ENCODE measurements at regions not wholly inside any gene's neighbourhood (a gene's known extent, or its start where the extent isn't known, plus 50 kb on each side); places are given as distances from the start of the nearest gene placed in this dataset.

DNA sequence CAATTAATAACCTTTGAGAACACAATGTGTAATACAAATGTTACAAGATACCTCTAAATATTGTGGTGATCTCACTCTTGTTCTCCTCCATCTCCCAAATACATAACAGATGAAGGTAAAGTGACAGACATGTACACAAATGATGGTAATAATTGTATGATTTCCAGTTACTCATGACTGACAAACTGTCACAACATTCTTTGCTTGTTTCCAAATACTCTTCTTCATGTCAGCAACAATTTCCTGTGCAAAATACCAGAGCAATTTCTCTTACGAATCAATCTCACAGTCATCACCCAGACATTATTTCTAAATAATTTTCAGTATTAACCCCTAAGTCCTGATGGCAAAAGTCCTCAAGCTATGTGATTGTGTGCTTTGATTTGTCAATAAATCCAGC lies 92.9 kb downstream of the RPS12 start:
- Histone ChIP-seq H3K79me1 (ENCODE audit: low read depth in 1 of 2, low read length in 2 of 2) (no peaks in the 10 kb centered on the region), H4K91ac (ENCODE audit: insufficient read depth, low read depth, low read length) (peak overlapping the region; percentile 37; the same call in 1 of the 2 replicates), H2BK20ac (ENCODE audit: low read depth, low read length) (peak overlapping the region; percentile 59), H3K4me3 (ENCODE audit: insufficient read depth, low read depth, low read length) (no peak overlapping the region), H2BK15ac (ENCODE audit: low read depth, low read length) (peak overlapping the region; percentile 57; the same call in 2 of the 3 replicates), H2BK5ac (ENCODE audit: low read depth, low read length, poor library complexity, severe bottlenecking) (peak overlapping the region; percentile 0), H3K4me2 (ENCODE audit: low read depth, low read length) (peak overlapping the region; percentile 38; the same call in 1 of the 2 replicates), H2AFZ (replicated peaks; ENCODE audit: low read length, poor library complexity) (no peak overlapping the region), H3K27ac (ENCODE audit: insufficient read depth, low read length) (no peak overlapping the region), H3K4me1 (ENCODE audit: control insufficient read depth, insufficient read depth, low read length) (peaks cover 8% of the 10 kb centered on the region), H3K27me3 (ENCODE audit: control insufficient read depth, insufficient read depth, low read length) (no peaks in the 10 kb centered on the region), H2BK120ac (ENCODE audit: low read depth, low read length) (peak overlapping the region; percentile 57; the same call in 1 of the 2 replicates), H3K9me1 (ENCODE audit: insufficient read depth, low read length) (peaks cover 7% of the 10 kb centered on the region), H4K20me1 (ENCODE audit: insufficient read depth, low read length) (no peaks in the 10 kb centered on the region), H3K23ac (ENCODE audit: low read depth, low read length) (peak overlapping the region; percentile 36; the same call in 1 of the 2 replicates), H3K56ac (ENCODE audit: extremely low read depth, insufficient read depth, low read length) (no peak overlapping the region), H3K14ac (replicated peaks; ENCODE audit: low read depth, low read length) (peak overlapping the region; percentile 36; the same call in 1 of the 2 replicates), H2AK5ac (ENCODE audit: low read depth, low read length) (peak overlapping the region; percentile 63), H3K36me3 (ENCODE audit: control insufficient read depth, insufficient read depth, low read length) (no peaks in the 10 kb centered on the region), H3K9ac (ENCODE audit: low read depth, low read length) (no peak overlapping the region), H3K4ac (ENCODE audit: low read depth, low read length) (peak overlapping the region; percentile 24; the same call in 1 of the 2 replicates), H4K8ac (ENCODE audit: low read depth in 2 of 2, low read length in 2 of 2) (peak overlapping the region; percentile 17 to 41; a peak in 3 of 4 replicates), H3K18ac (ENCODE audit: low read depth, low read length) (peak overlapping the region; percentile 76; the same call in 1 of the 2 replicates), H3K9me3 (ENCODE audit: control insufficient read depth, insufficient read depth, low read length) (no peaks in the 10 kb centered on the region; the same call in 1 of the 2 replicates), H4K5ac (ENCODE audit: low read depth, low read length) (no peak overlapping the region; the same call in 1 of the 2 replicates), H2AK9ac (replicated peaks; ENCODE audit: low read depth, low read length, poor library complexity) (no peak overlapping the region)
- intact Hi-C loops (cut with micrococcal nuclease) = no loop called here
- ChIA-PET POLR2A (ENCODE audit: unreplicated experiment) (no interaction called here), CTCF (no interaction called here)
- no CpG with 5 or more reads among the region's 1 CpG for WGBS, 2 experiments (ENCODE audit: extremely low coverage in 2 of 2, insufficient read length in 1 of 2)
- in situ Hi-C loops (cut with MboI; ENCODE audit: low sequenced_read_pairs) = no loop called here
- dilution Hi-C loops (cut with HindIII; ENCODE audit: low sequenced_read_pairs, unreplicated experiment) = no loop called here
- BruUV-seq (replicated peaks) = no TSS peak
- ATAC-seq (ENCODE audit: low read depth) = no peak
- peak; percentile 11 for DNase-seq
- TF ChIP-seq, protein P1, sequence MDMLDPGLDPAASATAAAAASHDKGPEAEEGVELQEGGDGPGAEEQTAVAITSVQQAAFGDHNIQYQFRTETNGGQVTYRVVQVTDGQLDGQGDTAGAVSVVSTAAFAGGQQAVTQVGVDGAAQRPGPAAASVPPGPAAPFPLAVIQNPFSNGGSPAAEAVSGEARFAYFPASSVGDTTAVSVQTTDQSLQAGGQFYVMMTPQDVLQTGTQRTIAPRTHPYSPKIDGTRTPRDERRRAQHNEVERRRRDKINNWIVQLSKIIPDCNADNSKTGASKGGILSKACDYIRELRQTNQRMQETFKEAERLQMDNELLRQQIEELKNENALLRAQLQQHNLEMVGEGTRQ (IDR thresholded peaks at IDR 0.05; ENCODE audit: low read depth, low read length) = no peak
- TF ChIP-seq MAFK (IDR thresholded peaks at IDR 0.05; ENCODE audit: low read depth, low read length) = no peak
- no peak for TF ChIP-seq MAZ (IDR thresholded peaks at IDR 0.05; ENCODE audit: borderline replicate concordance, low read depth, low read length)
- no peak for TF ChIP-seq CHD1 (IDR thresholded peaks at IDR 0.05; ENCODE audit: low read depth, low read length)
- TF ChIP-seq RCOR1 (IDR thresholded peaks at IDR 0.05; ENCODE audit: insufficient replicate concordance, low read length) = no peak
- no peak for TF ChIP-seq RAD21 (IDR thresholded peaks at IDR 0.05; ENCODE audit: low read length)
- no peak for TF ChIP-seq SMC3 (IDR thresholded peaks at IDR 0.05; ENCODE audit: low read depth, low read length)
- TF ChIP-seq, protein P2, sequence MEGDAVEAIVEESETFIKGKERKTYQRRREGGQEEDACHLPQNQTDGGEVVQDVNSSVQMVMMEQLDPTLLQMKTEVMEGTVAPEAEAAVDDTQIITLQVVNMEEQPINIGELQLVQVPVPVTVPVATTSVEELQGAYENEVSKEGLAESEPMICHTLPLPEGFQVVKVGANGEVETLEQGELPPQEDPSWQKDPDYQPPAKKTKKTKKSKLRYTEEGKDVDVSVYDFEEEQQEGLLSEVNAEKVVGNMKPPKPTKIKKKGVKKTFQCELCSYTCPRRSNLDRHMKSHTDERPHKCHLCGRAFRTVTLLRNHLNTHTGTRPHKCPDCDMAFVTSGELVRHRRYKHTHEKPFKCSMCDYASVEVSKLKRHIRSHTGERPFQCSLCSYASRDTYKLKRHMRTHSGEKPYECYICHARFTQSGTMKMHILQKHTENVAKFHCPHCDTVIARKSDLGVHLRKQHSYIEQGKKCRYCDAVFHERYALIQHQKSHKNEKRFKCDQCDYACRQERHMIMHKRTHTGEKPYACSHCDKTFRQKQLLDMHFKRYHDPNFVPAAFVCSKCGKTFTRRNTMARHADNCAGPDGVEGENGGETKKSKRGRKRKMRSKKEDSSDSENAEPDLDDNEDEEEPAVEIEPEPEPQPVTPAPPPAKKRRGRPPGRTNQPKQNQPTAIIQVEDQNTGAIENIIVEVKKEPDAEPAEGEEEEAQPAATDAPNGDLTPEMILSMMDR (conservative IDR thresholded peaks at IDR 0.05; ENCODE audit: low read depth, low read length) = no peak
- TF ChIP-seq MXI1 (IDR thresholded peaks at IDR 0.05; ENCODE audit: borderline replicate concordance, low read depth, low read length) = no peak
- no peak for TF ChIP-seq BHLHE40 (IDR thresholded peaks at IDR 0.05; ENCODE audit: low read depth, low read length)
- no peak for TF ChIP-seq RFX5 (IDR thresholded peaks at IDR 0.05; ENCODE audit: low read depth, low read length)
- TF ChIP-seq CEBPB (IDR thresholded peaks at IDR 0.05; ENCODE audit: low read depth, low read length) = no peak
- no peak for TF ChIP-seq FOS (IDR thresholded peaks at IDR 0.05; ENCODE audit: low read depth, low read length)
- no peak for TF ChIP-seq ELK1 (IDR thresholded peaks at IDR 0.05; ENCODE audit: borderline replicate concordance, low read depth, low read length)
- no peak for TF ChIP-seq POLR2A (IDR thresholded peaks at IDR 0.05; ENCODE audit: low read depth, low read length)
- no peak for TF ChIP-seq NFE2L2 (IDR thresholded peaks at IDR 0.05; ENCODE audit: low read depth, low read length)

Data from IMR-90 (cell line).